ENCODE measurements at regions not wholly inside any gene's neighbourhood (a gene's known extent, or its start where the extent isn't known, plus 50 kb on each side); places are given as distances from the start of the nearest gene placed in this dataset.

- TF ChIP-seq POLR2A (IDR thresholded peaks at IDR 0.05) (no peak), CTCF (IDR thresholded peaks at IDR 0.05) (no peak)
- Histone ChIP-seq H3K27ac (no peak overlapping the region), H3K4me1 (no peaks in the 10 kb centered on the region), H3K36me3 (no peaks in the 10 kb centered on the region), H3K27me3 (peaks cover 0 to 3% (median 0%) of the 10 kb centered on the region in 4 donors), H3K9me3 (no peaks in the 10 kb centered on the region), H3K4me3 (no peak overlapping the region)
- DNase-seq: no peak
- intact Hi-C loops (cut with DNase I): no loop called here
- 57 to 58% methylated on average over 10 of the region's 10 CpGs for WGBS, 2 donors
Measured at GRCh38 chr9:88215196-88216125, 77.2 kb upstream of the SPATA31C2 start.

- Histone ChIP-seq H3K36me3 (no peaks in the 10 kb centered on the region), H3K4me3 (no peak overlapping the region), H3K9me3 (no peaks in the 10 kb centered on the region), H3K4me1 (peaks cover 0 to 9% (median 0%) of the 10 kb centered on the region in 3 donors), H3K27me3 (no peaks in the 10 kb centered on the region), H3K27ac (no peak overlapping the region)
- intact Hi-C loops (cut with DNase I): no loop called here
- no peak for DNase-seq
- TF ChIP-seq CTCF (IDR thresholded peaks at IDR 0.05): no peak
- no peak for TF ChIP-seq POLR2A (IDR thresholded peaks at IDR 0.05)
- WGBS, 2 donors: 82 to 85% methylated on average over 8 of the region's 8 CpGs
Measured at GRCh38 chr9:88202321-88202720, 64.0 kb upstream of the SPATA31C2 start.

GRCh38 chr9:88198341-88198807 is 60.1 kb upstream of the SPATA31C2 start:
- intact Hi-C loops (cut with DNase I): no loop called here
- TF ChIP-seq CTCF (IDR thresholded peaks at IDR 0.05): no peak
- TF ChIP-seq POLR2A (IDR thresholded peaks at IDR 0.05): no peak
- peak overlapping the region in 2 of 4 donors; percentile 15 to 43 for H3K4me3 ChIP-seq
- peaks cover 0 to 9% (median 0%) of the 10 kb centered on the region in 3 donors for H3K4me1 ChIP-seq
- no peaks in the 10 kb centered on the region for H3K36me3 ChIP-seq
- H3K27ac ChIP-seq: peak overlapping the region in 1 of 4 donors; percentile 42
- no peak for DNase-seq
- H3K9me3 ChIP-seq: no peaks in the 10 kb centered on the region
- H3K27me3 ChIP-seq: no peaks in the 10 kb centered on the region
- WGBS, 2 donors: 39 to 47% methylated on average over 7 of the region's 7 CpGs

- DNase-seq: no peak
- 37 to 45% methylated on average over 4 of the region's 4 CpGs for WGBS, 2 donors
- H3K27me3 ChIP-seq: no peaks in the 10 kb centered on the region
- no peaks in the 10 kb centered on the region for H3K9me3 ChIP-seq
- peak overlapping the region in 1 of 4 donors; percentile 15 for H3K4me3 ChIP-seq
- intact Hi-C loops (cut with DNase I): no loop called here
- H3K4me1 ChIP-seq: peaks cover 0 to 9% (median 0%) of the 10 kb centered on the region in 3 donors
- H3K27ac ChIP-seq: peak overlapping the region in 1 of 4 donors; percentile 42
- H3K36me3 ChIP-seq: no peaks in the 10 kb centered on the region
- TF ChIP-seq POLR2A (IDR thresholded peaks at IDR 0.05): no peak
- TF ChIP-seq CTCF (IDR thresholded peaks at IDR 0.05): no peak
Measured at GRCh38 chr9:88197781-88198340, 59.6 kb upstream of the SPATA31C2 start.

GRCh38 chr9:88197016-88197415 is 58.7 kb upstream of the SPATA31C2 start:
- no peaks in the 10 kb centered on the region for H3K36me3 ChIP-seq
- TF ChIP-seq POLR2A (IDR thresholded peaks at IDR 0.05): no peak
- no peak for TF ChIP-seq CTCF (IDR thresholded peaks at IDR 0.05)
- H3K4me3 ChIP-seq: no peak overlapping the region
- H3K4me1 ChIP-seq: peaks cover 0 to 9% (median 0%) of the 10 kb centered on the region in 3 donors
- H3K27me3 ChIP-seq: no peaks in the 10 kb centered on the region
- intact Hi-C loops (cut with DNase I): no loop called here
- no peaks in the 10 kb centered on the region for H3K9me3 ChIP-seq
- no peak overlapping the region for H3K27ac ChIP-seq
- WGBS, 2 donors: 34 to 38% methylated on average over 3 of the region's 3 CpGs
- no peak for DNase-seq

Measured in esophagus squamous epithelium (tissue), 5 donors.